ENCODE measurements at regions not wholly inside any gene's neighbourhood (a gene's known extent, or its start where the extent isn't known, plus 50 kb on each side); places are given as distances from the start of the nearest gene placed in this dataset.

GRCh38 chr12:24500831-24501230, 448.1 kb downstream of the BCAT1 start:
- no peak overlapping the region for H3K4me3 ChIP-seq (ENCODE audit: low read depth, low read length)
- TF ChIP-seq CTCF (IDR thresholded peaks at IDR 0.05; ENCODE audit: insufficient read depth, low read length), result no peak
- DNase-seq (ENCODE audit: low read depth), result no peak

GRCh38 chr12:24500421-24500820, 448.5 kb downstream of the BCAT1 start:
- TF ChIP-seq CTCF (IDR thresholded peaks at IDR 0.05; ENCODE audit: insufficient read depth, low read length), result no peak
- DNase-seq (ENCODE audit: low read depth), result no peak
- H3K4me3 ChIP-seq (ENCODE audit: low read depth, low read length), result no peak overlapping the region

- TF ChIP-seq CTCF (IDR thresholded peaks at IDR 0.05; ENCODE audit: insufficient read depth, low read length), result no peak
- no peak overlapping the region for H3K4me3 ChIP-seq (ENCODE audit: low read depth, low read length)
- DNase-seq (ENCODE audit: low read depth), result peak; percentile 68
These were observed 449.5 kb downstream of the BCAT1 start for GRCh38 chr12:24499151-24500146.

- no peak overlapping the region for H3K4me3 ChIP-seq (ENCODE audit: low read depth, low read length)
- no peak for TF ChIP-seq CTCF (IDR thresholded peaks at IDR 0.05; ENCODE audit: insufficient read depth, low read length)
- no peak for DNase-seq (ENCODE audit: low read depth)
These were observed 452.1 kb downstream of the BCAT1 start for GRCh38 chr12:24496755-24497154.

GRCh38 chr12:24494401-24494800, 454.5 kb downstream of the BCAT1 start:
- TF ChIP-seq CTCF (IDR thresholded peaks at IDR 0.05; ENCODE audit: insufficient read depth, low read length), result no peak

GRCh38 chr12:24491968-24492367, 456.9 kb downstream of the BCAT1 start:
- DNase-seq (ENCODE audit: low read depth), result no peak
- H3K4me3 ChIP-seq (ENCODE audit: low read depth, low read length), result no peak overlapping the region
- no peak for TF ChIP-seq CTCF (IDR thresholded peaks at IDR 0.05; ENCODE audit: insufficient read depth, low read length)

More at GRCh38 chr12:24494401-24494800, 454.5 kb downstream of the BCAT1 start:
- DNase-seq (ENCODE audit: low read depth), result no peak
- H3K4me3 ChIP-seq (ENCODE audit: low read depth, low read length), result no peak overlapping the region

Measured in fibroblast of the aortic adventitia (primary cell).